Type B pancreatic cell (in vitro differentiated cells): ENCODE measurements at regions not wholly inside any gene's neighbourhood (a gene's known extent, or its start where the extent isn't known, plus 50 kb on each side); places are given as distances from the start of the nearest gene placed in this dataset.

Source experiments
- DNase-seq: peaks from one replicate; pipeline ENCODE4 v3.0.0; 2021; ENCODE audit warnings: mixed read lengths; ENCODE audit not compliant: unreplicated experiment; ENCODE audit errors: extremely low spot score
- H3K27ac Mint-ChIP-seq: 2 replicates; pipeline ENCODE4 v1.8.0; 2021; ENCODE audit warnings: mild to moderate bottlenecking, mixed read lengths
- H3K27me3 Mint-ChIP-seq: 2 replicates; pipeline ENCODE4 v1.8.0; 2021; ENCODE audit warnings: mixed read lengths
- H3K36me3 Mint-ChIP-seq: 2 replicates; pipeline ENCODE4 v1.8.0; 2021; ENCODE audit warnings: mixed read lengths
- H3K4me1 Mint-ChIP-seq: one replicate; pipeline ENCODE4 v1.8.0; 2021; ENCODE audit warnings: mixed read lengths; ENCODE audit not compliant: unreplicated experiment
- H3K4me3 Mint-ChIP-seq: 2 replicates; pipeline ENCODE4 v1.8.0; 2021; ENCODE audit warnings: mild to moderate bottlenecking, mixed read lengths
- H3K9me3 Mint-ChIP-seq: 2 replicates; pipeline ENCODE4 v1.8.0; 2021; ENCODE audit warnings: mixed read lengths
- CTCF ChIP-seq: fragments of 200-600 bp; sonication (generic); conservative IDR thresholded peaks from 2 replicates; pipeline ENCODE4 v1.5.0; 2021; ENCODE audit warnings: antibody characterized with exemption, mild to moderate bottlenecking

GRCh38 chr5:31049936-31050704 lies 143.4 kb upstream of the CDH6 start:
- Mint-ChIP-seq H3K4me3 (no peak overlapping the region), H3K36me3 (no peaks in the 10 kb centered on the region), H3K27me3 (no peaks in the 10 kb centered on the region), H3K4me1 (peaks cover 32% of the 10 kb centered on the region), H3K9me3 (peaks cover 4% of the 10 kb centered on the region), H3K27ac (no peak overlapping the region)
- no peak for TF ChIP-seq CTCF
- DNase-seq: no peak

GRCh38 chr5:31049461-31049860 lies 144.0 kb upstream of the CDH6 start:
- Mint-ChIP-seq H3K36me3 (no peaks in the 10 kb centered on the region), H3K27me3 (no peaks in the 10 kb centered on the region), H3K27ac (no peak overlapping the region), H3K4me3 (no peak overlapping the region), H3K4me1 (peaks cover 30% of the 10 kb centered on the region), H3K9me3 (peaks cover 4% of the 10 kb centered on the region)
- no peak for TF ChIP-seq CTCF
- DNase-seq: no peak

- no peak for DNase-seq
- peaks cover 27% of the 10 kb centered on the region for H3K4me1 Mint-ChIP-seq
- no peak overlapping the region for H3K27ac Mint-ChIP-seq
- peaks cover 4% of the 10 kb centered on the region for H3K9me3 Mint-ChIP-seq
- H3K4me3 Mint-ChIP-seq: no peak overlapping the region
- no peaks in the 10 kb centered on the region for H3K36me3 Mint-ChIP-seq
- H3K27me3 Mint-ChIP-seq: no peaks in the 10 kb centered on the region
- TF ChIP-seq CTCF: no peak
Observed at GRCh38 chr5:31048282-31049270, 144.9 kb upstream of the CDH6 start.

- peaks cover 27% of the 10 kb centered on the region for H3K4me1 Mint-ChIP-seq
- no peak overlapping the region for H3K4me3 Mint-ChIP-seq
- TF ChIP-seq CTCF: no peak
- H3K36me3 Mint-ChIP-seq: no peaks in the 10 kb centered on the region
- H3K27ac Mint-ChIP-seq: no peak overlapping the region
- no peaks in the 10 kb centered on the region for H3K27me3 Mint-ChIP-seq
- H3K9me3 Mint-ChIP-seq: peaks cover 4% of the 10 kb centered on the region
- DNase-seq: no peak
Observed at GRCh38 chr5:31047621-31048020, 145.9 kb upstream of the CDH6 start.

GRCh38 chr5:31047007-31047406 lies 146.5 kb upstream of the CDH6 start:
- Mint-ChIP-seq H3K9me3 (peaks cover 4% of the 10 kb centered on the region), H3K4me3 (no peak overlapping the region), H3K27me3 (no peaks in the 10 kb centered on the region), H3K4me1 (peaks cover 25% of the 10 kb centered on the region), H3K36me3 (no peaks in the 10 kb centered on the region), H3K27ac (no peak overlapping the region)
- DNase-seq: no peak
- no peak for TF ChIP-seq CTCF
